Caco-2 (cell line): ENCODE measurements at regions not wholly inside any gene's neighbourhood (a gene's known extent, or its start where the extent isn't known, plus 50 kb on each side); places are given as distances from the start of the nearest gene placed in this dataset.

Experiments
- BruUV-seq: library from RNA; stranded (reverse); fragments of 400-500 nt; replicated peaks from 2 replicates; lab custom pipeline; 2021; lab: Mats Ljungman, UMichigan
- CTCF ChIA-PET: fragments of 300-600 bp; sonication (Branson Sonifier 250); formaldehyde crosslinking; loops from one replicate; lab custom pipeline; 2022; ENCODE audit warnings: antibody characterized with exemption; lab: Charles Lee
- POLR2A ChIA-PET: fragments of 300-600 bp; sonication (Branson Sonifier 250); formaldehyde crosslinking; loops from one replicate; lab custom pipeline; 2022; ENCODE audit warnings: antibody characterized with exemption; lab: Charles Lee
- DNase-seq, 2 experiments: peaks; one replicate each; pipeline versions ENCODE4 v3.0.0 to v3.0.0-alpha.2; 2020 to 2022
- H3K27me3 ChIP-seq: replicated peaks from 2 replicates; pipeline ENCODE4 v1.6.0; 2011; ENCODE audit warnings: low read length; ENCODE audit not compliant: control insufficient read depth, insufficient read depth
- H3K36me3 ChIP-seq: 2 replicates; pipeline ENCODE4 v1.5.1; 2011; ENCODE audit warnings: low read length; ENCODE audit not compliant: control insufficient read depth, insufficient read depth
- H3K4me1 ChIP-seq: fragments of 250-450 bp; sonication (Bioruptor Pico); 2 replicates; pipeline ENCODE4 v1.5.1; 2020; ENCODE audit warnings: mild to moderate bottlenecking
- H3K4me3 ChIP-seq: 2 replicates; pipeline ENCODE4 v1.5.1; 2011; ENCODE audit warnings: low read depth, mild to moderate bottlenecking, control low read depth, low read length
- H3K9me3 ChIP-seq: fragments of 250-450 bp; sonication (Bioruptor Pico); 2 replicates; pipeline ENCODE4 v1.5.1; 2020; ENCODE audit warnings: mild to moderate bottlenecking, moderate library complexity
- H3K27ac Mint-ChIP-seq: one replicate; pipeline ENCODE4 v1.8.0; 2022; ENCODE audit warnings: mixed read lengths; ENCODE audit not compliant: unreplicated experiment
- H3K27me3 Mint-ChIP-seq: one replicate; pipeline ENCODE4 v1.8.0; 2022; ENCODE audit warnings: mixed read lengths; ENCODE audit not compliant: insufficient read depth, unreplicated experiment
- H3K36me3 Mint-ChIP-seq: one replicate; pipeline ENCODE4 v1.8.0; 2022; ENCODE audit warnings: mild to moderate bottlenecking, mixed read lengths; ENCODE audit not compliant: insufficient read depth, unreplicated experiment
- H3K4me1 Mint-ChIP-seq: one replicate; pipeline ENCODE4 v1.8.0; 2022; ENCODE audit warnings: low read depth, mixed read lengths; ENCODE audit not compliant: unreplicated experiment
- H3K4me3 Mint-ChIP-seq: one replicate; pipeline ENCODE4 v1.8.0; 2022; ENCODE audit warnings: mild to moderate bottlenecking, moderate library complexity, mixed read lengths; ENCODE audit not compliant: unreplicated experiment
- H3K9me3 Mint-ChIP-seq: one replicate; pipeline ENCODE4 v1.8.0; 2022; ENCODE audit warnings: mixed read lengths; ENCODE audit not compliant: unreplicated experiment
- intact Hi-C: fragments of 100-400 bp; cut with micrococcal nuclease; formaldehyde crosslinking; loops from one replicate; pipeline ENCODE4 v1.10.0; 2022; ENCODE audit not compliant: unreplicated experiment
- TF ChIP-seq, protein P1 (sequence below), 2 experiments: fragments of 200-600 bp in 1 of 2; IDR thresholded peaks; 1 replicate in 1 of 2; 2 replicates in 1 of 2; pipeline versions ENCODE4 v1.5.1 to v1.8.0; 2011 to 2022; ENCODE audit warnings: antibody characterized with exemption in 1 of 2, control low read depth in 1 of 2, inconsistent platforms in 1 of 2, low read depth in 1 of 2, low read length in 1 of 2, mild to moderate bottlenecking in 1 of 2, moderate library complexity in 1 of 2; ENCODE audit not compliant: insufficient read depth in 1 of 2, severe bottlenecking in 1 of 2, unreplicated experiment in 1 of 2

DNA sequence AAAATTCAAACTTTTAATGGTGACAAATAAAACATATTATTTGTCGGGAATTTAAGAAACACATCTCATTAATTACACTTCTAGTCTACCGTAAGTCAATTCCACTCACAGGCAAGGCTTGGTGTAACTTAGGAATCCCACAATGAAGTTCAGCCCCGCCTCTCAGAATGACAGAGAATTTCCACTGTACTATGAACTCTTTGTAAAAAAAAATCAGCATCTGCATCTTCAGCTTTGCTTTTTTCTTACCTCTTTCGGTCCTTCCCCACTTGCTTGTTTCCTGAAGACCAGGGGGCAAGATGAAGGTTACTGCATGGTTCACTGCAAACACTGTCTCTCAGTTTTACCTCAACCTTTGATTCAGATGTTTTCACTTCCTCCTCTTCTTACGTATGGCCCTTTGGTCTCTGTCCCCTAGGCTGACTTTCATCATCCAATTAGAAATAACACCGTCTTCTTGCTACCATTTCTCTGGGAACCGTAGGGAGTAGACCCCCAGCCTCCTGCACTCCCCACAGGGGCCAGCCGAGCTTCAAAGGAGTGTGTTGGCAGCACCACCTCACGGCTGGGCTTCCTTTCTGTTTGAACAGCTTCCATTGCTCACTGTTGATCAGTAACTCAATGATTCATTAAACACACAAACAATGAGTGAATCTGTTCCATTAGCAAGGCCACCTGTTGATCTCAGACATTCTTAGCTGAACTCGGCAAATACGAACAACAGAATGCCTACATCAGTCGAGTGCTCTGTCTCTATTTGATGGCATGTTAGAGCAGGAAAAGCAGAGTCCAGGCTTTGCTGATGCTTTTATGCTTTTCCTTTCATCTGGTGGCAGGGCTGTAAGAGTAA, 343.0 kb downstream of the BMP4 start:
- Histone ChIP-seq H3K9me3 (no peaks in the 10 kb centered on the region), H3K4me3 (peak overlapping the region; percentile 41), H3K4me1 (peaks cover 56% of the 10 kb centered on the region), H3K36me3 (no peaks in the 10 kb centered on the region), H3K27me3 (no peaks in the 10 kb centered on the region)
- no peaks in the 10 kb centered on the region for H3K9me3 Mint-ChIP-seq
- BruUV-seq = no TSS peak
- peak overlapping the region; percentile 83 for H3K4me3 Mint-ChIP-seq
- TF ChIP-seq, protein P1, sequence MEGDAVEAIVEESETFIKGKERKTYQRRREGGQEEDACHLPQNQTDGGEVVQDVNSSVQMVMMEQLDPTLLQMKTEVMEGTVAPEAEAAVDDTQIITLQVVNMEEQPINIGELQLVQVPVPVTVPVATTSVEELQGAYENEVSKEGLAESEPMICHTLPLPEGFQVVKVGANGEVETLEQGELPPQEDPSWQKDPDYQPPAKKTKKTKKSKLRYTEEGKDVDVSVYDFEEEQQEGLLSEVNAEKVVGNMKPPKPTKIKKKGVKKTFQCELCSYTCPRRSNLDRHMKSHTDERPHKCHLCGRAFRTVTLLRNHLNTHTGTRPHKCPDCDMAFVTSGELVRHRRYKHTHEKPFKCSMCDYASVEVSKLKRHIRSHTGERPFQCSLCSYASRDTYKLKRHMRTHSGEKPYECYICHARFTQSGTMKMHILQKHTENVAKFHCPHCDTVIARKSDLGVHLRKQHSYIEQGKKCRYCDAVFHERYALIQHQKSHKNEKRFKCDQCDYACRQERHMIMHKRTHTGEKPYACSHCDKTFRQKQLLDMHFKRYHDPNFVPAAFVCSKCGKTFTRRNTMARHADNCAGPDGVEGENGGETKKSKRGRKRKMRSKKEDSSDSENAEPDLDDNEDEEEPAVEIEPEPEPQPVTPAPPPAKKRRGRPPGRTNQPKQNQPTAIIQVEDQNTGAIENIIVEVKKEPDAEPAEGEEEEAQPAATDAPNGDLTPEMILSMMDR (IDR thresholded peaks at IDR 0.05; ENCODE audit: insufficient read depth in 1 of 2, low read depth in 1 of 2, low read length in 1 of 2, severe bottlenecking in 1 of 2, unreplicated experiment in 1 of 2) = peak in 1 of 2 experiments; percentile 32
- DNase-seq = peak; percentile 89 to 91
- no peaks in the 10 kb centered on the region for H3K27me3 Mint-ChIP-seq
- H3K27ac Mint-ChIP-seq = peak overlapping the region; percentile 98
- peaks cover 34% of the 10 kb centered on the region for H3K36me3 Mint-ChIP-seq
- ChIA-PET POLR2A (interaction anchor here (0.7 to 1.1 kb wide), 4 partner anchors 76 to 387 kb away, joined by 3 read pairs; no protein-coding TSS in a partner anchor), CTCF (interaction anchor here (0.6 to 1.4 kb wide), 5 partner anchors 94 to 725 kb away, joined by 3 to 5 read pairs (median 3); no protein-coding TSS in a partner anchor)
- peaks cover 17% of the 10 kb centered on the region for H3K4me1 Mint-ChIP-seq
- intact Hi-C loops = loop anchor here (1.0 to 10.0 kb wide), 5 partner anchors 74 to 389 kb away; no protein-coding TSS in a partner anchor

DNA sequence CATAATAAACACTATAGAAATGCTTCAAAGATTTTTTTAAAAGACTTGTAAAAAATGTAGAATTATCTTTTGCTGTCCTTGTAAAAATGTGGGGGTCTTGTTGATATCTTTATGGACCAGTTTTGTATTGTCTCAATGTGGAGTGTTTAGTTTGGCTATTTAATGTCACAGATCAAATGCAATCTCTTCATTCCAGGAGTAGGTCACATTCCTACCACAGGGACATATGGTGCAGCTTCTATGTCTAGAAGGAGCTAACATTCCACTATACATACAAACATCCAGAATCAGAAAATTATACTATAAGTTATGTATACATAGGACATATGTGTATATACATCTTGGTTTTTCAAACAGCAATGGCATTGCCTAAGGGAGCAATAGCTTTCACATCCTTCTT, 345.7 kb downstream of the BMP4 start:
- H3K4me1 ChIP-seq = peaks cover 51% of the 10 kb centered on the region
- no peaks in the 10 kb centered on the region for H3K36me3 ChIP-seq
- H3K27me3 Mint-ChIP-seq = no peaks in the 10 kb centered on the region
- BruUV-seq = no TSS peak
- TF ChIP-seq, protein P1 (IDR thresholded peaks at IDR 0.05; ENCODE audit: insufficient read depth in 1 of 2, low read depth in 1 of 2, low read length in 1 of 2, severe bottlenecking in 1 of 2, unreplicated experiment in 1 of 2) = no peak
- ChIA-PET CTCF (interaction anchor here (0.6 kb wide), 1 partner anchor 9 kb away, joined by 3 read pairs; no protein-coding TSS in a partner anchor), POLR2A (no interaction called here)
- peaks cover 22% of the 10 kb centered on the region for H3K4me1 Mint-ChIP-seq
- H3K36me3 Mint-ChIP-seq = peaks cover 46% of the 10 kb centered on the region
- DNase-seq = no peak
- no peak overlapping the region for H3K4me3 ChIP-seq
- H3K27me3 ChIP-seq = no peaks in the 10 kb centered on the region
- H3K27ac Mint-ChIP-seq = peak overlapping the region; percentile 42
- no peaks in the 10 kb centered on the region for H3K9me3 ChIP-seq
- intact Hi-C loops = loop anchor here (5.0 to 10.0 kb wide), 3 partner anchors 154 to 391 kb away; no protein-coding TSS in a partner anchor
- peak overlapping the region; percentile 83 for H3K4me3 Mint-ChIP-seq
- no peaks in the 10 kb centered on the region for H3K9me3 Mint-ChIP-seq

DNA sequence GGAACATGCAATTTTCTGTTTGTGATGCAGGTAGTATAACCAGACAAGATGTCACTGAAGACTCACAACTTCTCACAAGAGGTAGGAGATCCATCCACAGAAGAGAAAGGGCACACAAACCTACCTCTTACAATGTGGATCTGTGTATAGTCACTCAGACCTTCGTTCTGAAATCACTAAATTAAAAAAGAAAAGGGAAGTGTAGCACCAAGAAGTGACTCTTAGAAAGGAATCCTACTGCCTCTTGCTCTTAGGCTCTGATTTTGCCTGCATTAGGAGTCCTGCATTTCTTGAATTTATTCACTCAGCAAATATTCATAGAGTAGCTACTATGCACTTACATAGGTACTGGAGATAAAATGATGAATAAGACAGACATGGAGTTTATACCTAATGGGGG, 347.6 kb downstream of the BMP4 start:
- BruUV-seq = no TSS peak
- Histone ChIP-seq H3K36me3 (no peaks in the 10 kb centered on the region), H3K9me3 (no peaks in the 10 kb centered on the region), H3K27me3 (no peaks in the 10 kb centered on the region), H3K4me3 (no peak overlapping the region), H3K4me1 (peaks cover 32% of the 10 kb centered on the region)
- peak overlapping the region; percentile 4 for H3K27ac Mint-ChIP-seq
- intact Hi-C loops = no loop called here
- peaks cover 18% of the 10 kb centered on the region for H3K4me1 Mint-ChIP-seq
- H3K36me3 Mint-ChIP-seq = peaks cover 43% of the 10 kb centered on the region
- TF ChIP-seq, protein P1 (IDR thresholded peaks at IDR 0.05; ENCODE audit: insufficient read depth in 1 of 2, low read depth in 1 of 2, low read length in 1 of 2, severe bottlenecking in 1 of 2, unreplicated experiment in 1 of 2) = no peak
- H3K27me3 Mint-ChIP-seq = no peaks in the 10 kb centered on the region
- H3K4me3 Mint-ChIP-seq = no peak overlapping the region
- ChIA-PET CTCF (no interaction called here), POLR2A (no interaction called here)
- H3K9me3 Mint-ChIP-seq = no peaks in the 10 kb centered on the region
- no peak for DNase-seq
